NCI-H1092 (cell line): ENCODE measurements at regions not wholly inside any gene's neighbourhood (a gene's known extent, or its start where the extent isn't known, plus 50 kb on each side); places are given as distances from the start of the nearest gene placed in this dataset.

Experiments used
- DNase-seq: peaks from one replicate; lab custom pipeline; 2025; lab: John Stamatoyannopoulos, UW

GRCh38 chr4:62159876-62160275 is 959.8 kb downstream of the ADGRL3 start:
- DNase-seq: no peak

GRCh38 chr4:62159306-62159705 is 959.2 kb downstream of the ADGRL3 start:
- DNase-seq: no peak

- no peak for DNase-seq
Observed at GRCh38 chr4:62156205-62156604, 956.1 kb downstream of the ADGRL3 start.

DNA sequence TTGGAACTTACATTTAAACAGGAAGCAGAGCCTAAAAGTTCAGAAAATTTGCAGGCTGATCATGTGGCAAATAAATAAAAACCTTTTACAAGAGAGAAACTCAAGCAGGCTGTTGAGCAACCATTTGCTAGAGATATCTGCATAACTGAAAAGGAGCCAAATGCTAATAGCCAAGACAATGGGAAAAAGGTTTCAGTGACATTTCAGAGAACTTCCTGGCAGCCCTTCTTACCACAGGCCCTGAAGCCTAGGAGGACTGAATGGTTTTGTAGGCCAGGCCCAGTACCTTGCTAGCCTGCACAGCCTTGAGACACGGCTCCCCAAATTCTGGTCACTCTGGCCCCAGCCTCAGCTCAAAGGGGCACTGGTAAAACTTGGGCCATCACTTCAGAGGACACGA is 945.1 kb downstream of the ADGRL3 start:
- no peak for DNase-seq

- DNase-seq: no peak
Observed at GRCh38 chr4:62144431-62144830, 944.3 kb downstream of the ADGRL3 start.

GRCh38 chr4:62135565-62136156 is 935.5 kb downstream of the ADGRL3 start:
- DNase-seq: no peak

DNA sequence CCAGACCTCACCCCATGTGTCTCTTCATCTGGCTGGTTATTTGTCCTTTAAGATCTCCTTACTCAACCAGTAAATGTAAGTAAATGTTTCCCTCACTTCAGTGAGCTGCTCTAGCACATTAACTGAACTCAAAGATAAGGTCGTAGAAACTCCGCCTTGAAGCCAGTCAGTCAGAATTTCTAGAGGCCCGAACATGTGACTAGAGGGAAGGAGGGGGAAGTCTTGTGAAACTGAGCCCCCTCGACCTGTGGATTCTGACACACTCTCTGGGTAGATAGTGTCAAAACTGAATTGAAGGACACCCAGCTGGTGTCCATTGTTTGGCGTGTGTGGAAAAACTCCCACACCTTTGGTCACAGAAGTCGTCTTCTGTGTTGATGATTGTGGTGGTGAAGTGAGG is 933.9 kb downstream of the ADGRL3 start:
- no peak for DNase-seq

- no peak for DNase-seq
Observed at GRCh38 chr4:62133101-62133897, 933.2 kb downstream of the ADGRL3 start.

GRCh38 chr4:62131049-62131448 is 930.9 kb downstream of the ADGRL3 start:
- no peak for DNase-seq

GRCh38 chr4:62130637-62131036 is 930.5 kb downstream of the ADGRL3 start:
- peak; percentile 57 for DNase-seq

DNA sequence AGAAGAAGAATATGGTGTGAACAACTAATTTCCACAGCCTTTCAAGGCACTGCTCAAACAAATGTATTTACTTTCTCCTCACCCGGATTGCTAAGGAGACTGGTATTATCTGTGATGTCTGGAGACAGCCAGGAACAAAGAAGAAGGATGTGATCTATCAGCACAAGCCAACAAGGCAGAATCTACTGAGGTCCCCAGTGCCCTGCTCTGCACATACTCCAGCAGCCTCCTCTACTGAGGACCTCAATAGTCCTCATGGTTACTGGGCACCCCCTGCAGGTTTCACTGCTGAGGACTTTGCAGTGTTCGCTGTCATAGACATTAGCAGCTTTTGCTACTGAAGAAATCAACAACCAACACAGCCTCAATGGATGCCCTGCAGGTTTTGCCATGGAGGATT is 930.1 kb downstream of the ADGRL3 start:
- no peak for DNase-seq
